ENCODE measurements at regions not wholly inside any gene's neighbourhood (a gene's known extent, or its start where the extent isn't known, plus 50 kb on each side); places are given as distances from the start of the nearest gene placed in this dataset.

- no peak for TF ChIP-seq CTCF (IDR thresholded peaks at IDR 0.05)
- TF ChIP-seq POLR2A (IDR thresholded peaks at IDR 0.05): no peak
These were observed 79.1 kb upstream of the LCORL start for GRCh38 chr4:18100657-18101056.

All from testis (tissue), 2 donors.